ENCODE measurements at regions not wholly inside any gene's neighbourhood (a gene's known extent, or its start where the extent isn't known, plus 50 kb on each side); places are given as distances from the start of the nearest gene placed in this dataset.
"Not testable (repeated sequence)": the region's sequence is repeated elsewhere in the genome, so short reads cannot be mapped to it uniquely, and the experiment has no call there.

- no peak for DNase-seq
Measured at GRCh38 chr21:20020026-20020425, 978.2 kb upstream of the NCAM2 start.

- DNase-seq = no peak
Measured at GRCh38 chr21:20023193-20023592, 975.0 kb upstream of the NCAM2 start.

GRCh38 chr21:20024741-20025140 lies 973.5 kb upstream of the NCAM2 start:
- DNase-seq = no peak

- DNase-seq = no peak
Measured at GRCh38 chr21:20026543-20026942, 971.7 kb upstream of the NCAM2 start.

DNA sequence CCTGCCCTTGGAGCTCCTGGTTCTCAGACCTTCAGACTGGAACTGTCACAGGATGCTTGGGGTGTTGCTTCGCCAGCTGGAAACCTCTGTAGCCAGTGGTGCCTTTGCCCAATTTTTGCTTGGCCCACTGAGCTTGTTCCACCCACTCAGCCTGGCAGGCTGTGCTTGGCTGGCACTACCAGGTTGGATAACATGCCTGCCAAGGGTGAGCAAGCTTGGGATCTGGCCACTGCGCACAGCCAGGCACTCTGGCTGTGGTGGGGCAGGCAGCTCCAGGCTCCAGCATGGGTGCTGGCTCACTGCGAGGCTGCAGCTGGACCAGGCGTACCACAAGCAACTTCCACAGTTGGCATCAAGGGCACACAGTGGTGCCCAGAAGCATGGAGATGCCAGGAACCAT lies 967.8 kb upstream of the NCAM2 start:
- no peak for DNase-seq

DNA sequence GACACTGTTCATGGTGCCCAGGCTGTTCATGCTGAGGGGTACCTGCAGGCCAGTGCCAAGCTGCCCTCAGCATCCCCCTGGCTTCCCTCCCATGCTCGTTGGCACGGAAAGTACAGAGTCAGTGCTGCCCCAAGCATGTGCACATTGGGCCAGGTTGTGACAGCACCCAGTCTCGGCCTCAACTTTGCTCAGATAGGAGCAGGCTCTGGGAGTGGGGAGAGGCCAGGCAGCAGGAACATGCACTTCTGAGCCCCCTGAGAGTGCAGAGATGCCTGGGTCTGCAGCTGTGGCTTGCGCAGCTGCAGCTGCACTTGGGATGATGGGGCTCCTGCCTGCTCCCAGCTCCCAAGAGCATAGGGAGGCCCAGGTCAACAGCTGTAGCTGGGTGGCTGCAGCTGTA lies 966.4 kb upstream of the NCAM2 start:
- no peak for DNase-seq

DNA sequence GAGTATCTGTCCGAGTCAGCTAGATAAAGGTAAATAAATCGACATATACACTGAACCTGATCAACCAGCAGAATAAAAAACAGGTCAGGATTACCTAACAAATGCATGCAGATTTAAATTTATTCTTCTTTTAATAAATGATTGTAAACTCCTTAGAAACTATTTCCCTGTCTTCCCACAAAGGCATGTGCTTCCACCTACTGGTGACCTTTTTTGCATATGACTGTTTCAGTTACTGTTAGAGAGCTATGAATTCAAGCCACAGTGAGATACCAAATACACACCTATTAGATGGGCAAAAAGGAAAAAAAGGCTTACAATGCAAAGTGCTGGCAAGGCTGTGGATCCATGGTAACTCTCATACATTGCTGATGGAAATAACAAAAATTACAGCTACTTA lies 957.4 kb upstream of the NCAM2 start:
- DNase-seq = no peak

DNA sequence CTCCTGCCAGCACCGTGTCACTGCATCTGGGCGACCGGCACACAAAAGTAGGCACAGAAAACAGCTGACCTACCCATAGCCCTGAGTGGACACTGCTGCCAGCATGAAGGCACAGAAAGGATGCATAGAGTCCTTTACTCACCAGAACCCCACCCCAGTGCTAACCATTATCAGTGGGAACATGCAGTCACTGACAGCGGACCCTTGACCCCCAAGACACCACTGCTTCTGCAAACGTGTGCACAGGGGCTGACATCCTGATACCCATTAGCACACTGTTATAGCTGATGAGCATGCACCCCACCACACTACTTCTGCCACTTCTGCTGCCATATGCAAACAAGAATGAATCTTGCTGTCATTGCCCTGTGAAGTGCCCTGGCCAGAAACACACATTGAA lies 953.0 kb upstream of the NCAM2 start:
- no peak for DNase-seq

DNA sequence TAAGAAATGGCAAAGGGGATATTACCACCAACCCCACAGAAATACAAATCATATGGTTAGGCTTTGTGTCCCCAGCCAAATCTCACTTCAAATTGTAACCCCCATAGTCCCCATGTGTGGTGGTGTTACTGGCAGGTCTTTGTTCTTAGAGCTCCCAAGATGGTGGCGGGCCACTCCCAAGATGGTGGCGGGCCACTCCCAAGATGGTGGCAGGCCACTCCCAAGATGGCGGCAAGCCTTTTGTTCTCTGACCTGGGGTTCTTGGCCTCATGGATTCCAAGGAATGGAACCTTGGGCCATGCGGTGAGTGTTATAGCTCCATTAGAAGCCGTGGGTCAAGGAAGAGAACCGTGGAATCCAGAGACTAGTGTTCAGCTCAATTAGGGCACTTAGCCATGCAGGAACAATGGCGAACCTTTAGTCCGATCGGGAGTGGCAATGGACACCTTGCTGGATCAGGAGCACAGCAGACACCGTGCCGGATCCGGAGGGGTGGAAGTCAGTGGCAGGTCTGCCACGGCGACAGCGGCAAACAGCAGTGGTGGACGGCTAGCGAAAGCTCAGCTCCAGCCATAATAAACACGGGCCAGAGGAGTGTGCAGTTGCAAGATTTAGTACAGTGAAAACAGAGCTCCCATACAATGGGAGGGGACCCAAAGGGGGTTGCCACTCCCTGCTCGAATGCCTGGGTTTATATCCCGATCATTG lies 949.9 kb upstream of the NCAM2 start:
- DNase-seq = not testable (repeated sequence)

DNA sequence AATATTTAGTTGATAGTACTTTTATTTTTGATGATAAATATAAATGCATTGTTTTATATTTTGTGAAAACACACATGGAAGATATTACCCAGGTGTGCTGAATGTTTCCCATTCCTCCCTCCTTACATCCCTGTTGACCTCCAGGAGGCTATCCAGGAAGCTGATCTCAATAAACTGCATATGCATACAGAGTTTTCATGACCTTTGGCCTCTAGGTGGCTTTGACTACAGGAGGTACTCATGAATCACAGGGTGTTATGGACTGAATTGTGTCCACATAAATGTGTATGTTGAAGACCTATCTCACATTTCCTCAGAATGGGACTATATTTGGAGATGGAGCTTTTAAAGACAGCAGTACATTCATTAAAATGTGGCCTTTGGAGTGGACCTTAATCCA lies 914.9 kb upstream of the NCAM2 start:
- no peak for DNase-seq

GRCh38 chr21:20083925-20084324 lies 914.3 kb upstream of the NCAM2 start:
- no peak for DNase-seq

DNA sequence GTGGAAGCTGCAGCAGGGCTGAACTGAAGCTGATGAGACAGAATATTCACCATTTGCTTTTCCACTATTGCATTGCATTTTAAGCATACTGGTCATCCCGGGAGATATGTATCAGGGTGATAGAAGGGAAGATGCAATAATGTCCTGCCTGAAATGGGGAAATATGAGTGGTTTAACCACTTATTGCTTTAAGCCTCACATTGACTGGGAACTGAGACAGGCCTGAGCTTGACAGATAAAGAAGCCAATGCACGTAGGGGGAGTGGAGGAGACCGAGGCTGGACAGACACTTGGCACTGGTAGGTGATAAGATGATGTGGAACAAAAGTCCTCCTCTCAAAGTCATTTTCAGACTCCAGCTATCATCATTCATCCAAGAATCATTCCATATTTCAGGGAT lies 911.7 kb upstream of the NCAM2 start:
- no peak for DNase-seq

GRCh38 chr21:20106368-20106767 lies 891.8 kb upstream of the NCAM2 start:
- DNase-seq = no peak

GRCh38 chr21:20108016-20108415 lies 890.2 kb upstream of the NCAM2 start:
- no peak for DNase-seq

DNA sequence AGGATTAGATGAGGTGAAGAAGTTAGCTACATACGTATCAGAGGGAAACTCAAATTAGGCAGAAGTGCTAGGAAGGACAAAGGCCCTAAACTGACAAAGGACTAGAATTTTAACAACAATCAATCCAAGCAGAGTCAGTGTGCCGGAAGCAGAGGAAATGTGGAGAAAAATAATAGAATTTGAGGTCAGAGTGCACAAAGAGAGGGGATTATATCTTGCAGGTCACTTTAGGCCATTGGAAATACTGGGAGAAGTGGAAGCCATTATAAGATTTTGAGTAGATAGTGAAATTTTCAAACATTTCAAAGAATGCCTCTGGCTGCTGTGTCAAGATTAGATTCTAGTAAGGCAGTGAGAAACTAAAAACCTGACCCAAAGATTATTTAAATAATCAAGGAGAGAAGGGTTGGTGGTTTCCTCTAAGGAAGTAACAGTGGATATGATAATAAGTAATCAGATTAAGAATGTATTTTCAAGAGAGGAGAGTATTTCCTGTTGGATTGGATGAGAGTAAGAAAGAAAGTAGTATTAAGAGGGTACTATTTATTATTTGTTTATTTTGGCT lies 889.2 kb upstream of the NCAM2 start:
- no peak for DNase-seq

GRCh38 chr21:20110368-20110767 lies 887.8 kb upstream of the NCAM2 start:
- DNase-seq = no peak

GRCh38 chr21:20151741-20152140 lies 846.5 kb upstream of the NCAM2 start:
- no peak for DNase-seq

GRCh38 chr21:20163167-20163566 lies 835.0 kb upstream of the NCAM2 start:
- no peak for DNase-seq

GRCh38 chr21:20167059-20167458 lies 831.1 kb upstream of the NCAM2 start:
- DNase-seq = no peak

GRCh38 chr21:20169812-20170576 lies 828.2 kb upstream of the NCAM2 start:
- DNase-seq = no peak

DNA sequence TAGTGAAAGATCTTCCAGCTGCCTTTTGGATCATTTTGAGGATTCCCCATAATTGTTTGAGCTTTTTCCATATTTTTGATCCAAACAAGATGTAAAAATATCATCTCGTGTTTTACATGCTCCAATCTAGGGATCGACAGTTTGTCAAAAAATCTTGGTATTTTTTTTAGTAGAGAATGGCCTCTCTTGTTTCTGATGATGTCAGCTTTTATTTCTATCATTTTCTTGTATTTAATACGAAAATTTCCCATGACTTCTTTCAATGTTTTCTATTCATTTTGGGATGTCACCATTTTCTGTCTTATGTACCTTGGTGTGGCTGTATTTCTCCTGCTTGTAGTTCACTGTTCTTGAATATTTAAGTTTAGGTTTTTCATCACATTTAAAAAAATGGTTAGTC lies 812.0 kb upstream of the NCAM2 start:
- DNase-seq = no peak

- DNase-seq = no peak
Measured at GRCh38 chr21:20187028-20187427, 811.2 kb upstream of the NCAM2 start.

DNA sequence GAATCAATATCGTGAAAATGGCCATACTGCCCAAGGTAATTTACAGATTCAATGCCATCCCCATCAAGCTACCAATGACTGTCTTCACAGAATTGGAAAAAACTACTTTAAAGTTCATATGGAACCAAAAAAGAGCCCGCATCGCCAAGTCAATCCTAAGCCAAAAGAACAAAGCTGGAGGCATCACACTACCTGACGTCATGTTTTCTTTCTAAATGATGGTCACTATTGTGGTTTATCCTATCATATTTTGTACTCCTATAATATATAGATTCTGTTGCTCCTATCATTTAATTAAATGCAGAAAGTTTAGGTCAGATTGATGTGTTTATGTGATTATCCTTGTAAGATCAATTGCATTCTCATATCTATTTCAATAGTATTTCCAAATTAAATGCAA lies 796.9 kb upstream of the NCAM2 start:
- DNase-seq = not testable (repeated sequence)

DNA sequence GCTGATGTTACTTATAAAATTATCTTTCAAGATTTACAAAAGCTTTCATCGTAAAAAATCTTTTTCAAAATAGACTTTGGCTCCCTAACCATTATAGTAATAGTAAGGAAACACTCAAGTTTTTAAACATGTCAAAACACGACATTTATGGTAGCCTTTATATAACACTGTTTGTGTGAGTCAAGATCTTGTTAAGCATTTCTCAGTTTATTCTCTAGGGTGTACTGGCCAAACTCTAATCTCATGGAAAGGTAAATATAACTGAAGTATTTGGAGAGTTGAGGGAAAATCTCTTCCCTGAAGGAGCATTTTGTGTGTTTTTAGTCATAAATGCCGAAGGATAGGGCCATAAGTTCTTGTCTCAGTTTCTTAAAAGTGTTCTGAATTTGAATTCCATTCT lies 790.9 kb upstream of the NCAM2 start:
- no peak for DNase-seq
